GM12878 (cell line): ENCODE measurements at regions not wholly inside any gene's neighbourhood (a gene's known extent, or its start where the extent isn't known, plus 50 kb on each side); places are given as distances from the start of the nearest gene placed in this dataset.

Source experiments
- BMI1 ChIP-seq: fragments of 450-650 bp; IDR thresholded peaks from 2 replicates; pipeline ENCODE4 v1.6.1; 2016; ENCODE audit warnings: mild to moderate bottlenecking, moderate library complexity, borderline replicate concordance
- EZH2 ChIP-seq: IDR thresholded peaks from 2 replicates; pipeline ENCODE4 v1.6.1; 2012; ENCODE audit warnings: low read depth, mild to moderate bottlenecking, control low read depth, inconsistent platforms, low read length, borderline replicate concordance; ENCODE audit not compliant: control insufficient read depth
- GABPA ChIP-seq: IDR thresholded peaks from 2 replicates; pipeline ENCODE4 v1.6.1; 2014; ENCODE audit warnings: antibody characterized with exemption, low read depth, mild to moderate bottlenecking, inconsistent platforms
- NBN ChIP-seq: fragments of 450-650 bp; IDR thresholded peaks from 2 replicates; pipeline ENCODE4 v1.6.1; 2016
- NFIC ChIP-seq: IDR thresholded peaks from 2 replicates; pipeline ENCODE4 v1.6.1; 2012; ENCODE audit warnings: low read depth, mild to moderate bottlenecking, inconsistent platforms, low read length, moderate library complexity
- NFYB ChIP-seq: IDR thresholded peaks from 2 replicates; pipeline ENCODE4 v1.6.1; 2011; ENCODE audit warnings: low read depth, mild to moderate bottlenecking, low read length, improper control_type of control experiment, moderate library complexity; ENCODE audit not compliant: insufficient read depth
- POLR2A ChIP-seq: IDR thresholded peaks from 2 replicates; pipeline ENCODE4 v1.6.1; 2011; ENCODE audit warnings: low read depth, mild to moderate bottlenecking, low read length
- POLR2AphosphoS2 ChIP-seq: IDR thresholded peaks from 2 replicates; pipeline ENCODE4 v1.6.1; 2011; ENCODE audit warnings: low read depth, mild to moderate bottlenecking, low read length, improper control_type of control experiment, moderate library complexity
- POLR2AphosphoS5 ChIP-seq: IDR thresholded peaks from 2 replicates; pipeline ENCODE4 v1.6.1; 2011; ENCODE audit warnings: mild to moderate bottlenecking, low read length, inconsistent platforms
- RAD21 ChIP-seq: IDR thresholded peaks from 2 replicates; pipeline ENCODE4 v1.6.1; 2011; ENCODE audit warnings: mild to moderate bottlenecking, low read depth, low read length, moderate library complexity; ENCODE audit not compliant: insufficient read depth
- SIN3A ChIP-seq: IDR thresholded peaks from 2 replicates; pipeline ENCODE4 v1.6.1; 2012; ENCODE audit warnings: low read depth, low read length, improper control_type of control experiment
- ZSCAN29 ChIP-seq: fragments of 450-650 bp; IDR thresholded peaks from 2 replicates; pipeline ENCODE4 v1.6.1; 2017; ENCODE audit warnings: mild to moderate bottlenecking, moderate library complexity
- TF ChIP-seq, protein P1 (sequence below), 3 experiments: IDR thresholded peaks in 2 of 3; conservative IDR thresholded peaks in 1 of 3; 2 replicates each; pipeline ENCODE4 v1.5.1; 2011; ENCODE audit warnings: low read depth in 3 of 3, low read length in 3 of 3, mild to moderate bottlenecking in 3 of 3, control low read depth in 2 of 3, moderate library complexity in 2 of 3, inconsistent platforms in 1 of 3, mixed read lengths in 1 of 3; ENCODE audit not compliant: control insufficient read depth in 2 of 3, insufficient read depth in 1 of 3; ENCODE audit errors: extremely low read depth in 1 of 3
- TF ChIP-seq, protein P2 (sequence below): fragments of 150-350 bp; IDR thresholded peaks from 2 replicates; pipeline ENCODE4 v1.6.1; 2016; ENCODE audit warnings: low read depth, low read length

DNA sequence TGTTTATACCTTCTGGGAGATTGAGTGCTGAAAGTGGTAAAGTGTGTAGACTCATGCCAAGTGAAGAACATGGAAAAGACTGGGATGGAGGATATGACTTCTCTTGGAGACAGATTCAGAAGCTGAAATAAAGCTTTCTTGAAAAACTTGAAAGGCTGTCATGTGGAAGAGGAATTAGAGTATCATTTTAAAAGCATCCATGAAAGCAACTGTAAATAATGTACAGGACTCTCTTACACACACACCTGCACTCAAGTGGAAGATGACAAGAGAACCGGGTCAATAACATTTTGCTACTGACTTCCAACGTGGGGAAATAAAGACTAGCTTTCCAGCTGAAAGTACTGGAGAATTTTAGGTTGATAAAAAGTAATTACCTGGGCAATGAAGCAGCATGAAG is 658.2 kb downstream of the TDRD15 start:
- TF ChIP-seq BMI1 = no peak
- no peak for TF ChIP-seq POLR2AphosphoS2
- no peak for TF ChIP-seq POLR2A
- no peak for TF ChIP-seq NFIC
- TF ChIP-seq, protein P1, sequence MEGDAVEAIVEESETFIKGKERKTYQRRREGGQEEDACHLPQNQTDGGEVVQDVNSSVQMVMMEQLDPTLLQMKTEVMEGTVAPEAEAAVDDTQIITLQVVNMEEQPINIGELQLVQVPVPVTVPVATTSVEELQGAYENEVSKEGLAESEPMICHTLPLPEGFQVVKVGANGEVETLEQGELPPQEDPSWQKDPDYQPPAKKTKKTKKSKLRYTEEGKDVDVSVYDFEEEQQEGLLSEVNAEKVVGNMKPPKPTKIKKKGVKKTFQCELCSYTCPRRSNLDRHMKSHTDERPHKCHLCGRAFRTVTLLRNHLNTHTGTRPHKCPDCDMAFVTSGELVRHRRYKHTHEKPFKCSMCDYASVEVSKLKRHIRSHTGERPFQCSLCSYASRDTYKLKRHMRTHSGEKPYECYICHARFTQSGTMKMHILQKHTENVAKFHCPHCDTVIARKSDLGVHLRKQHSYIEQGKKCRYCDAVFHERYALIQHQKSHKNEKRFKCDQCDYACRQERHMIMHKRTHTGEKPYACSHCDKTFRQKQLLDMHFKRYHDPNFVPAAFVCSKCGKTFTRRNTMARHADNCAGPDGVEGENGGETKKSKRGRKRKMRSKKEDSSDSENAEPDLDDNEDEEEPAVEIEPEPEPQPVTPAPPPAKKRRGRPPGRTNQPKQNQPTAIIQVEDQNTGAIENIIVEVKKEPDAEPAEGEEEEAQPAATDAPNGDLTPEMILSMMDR (IDR thresholded peaks at IDR 0.05 in 2 of 3, conservative IDR thresholded peaks at IDR 0.05 in 1 of 3; ENCODE audit: control insufficient read depth in 2 of 3, extremely low read depth in 1 of 3, insufficient read depth in 1 of 3, low read depth in 3 of 3, low read length in 3 of 3) = no peak
- no peak for TF ChIP-seq POLR2AphosphoS5
- no peak for TF ChIP-seq RAD21
- TF ChIP-seq SIN3A = no peak
- TF ChIP-seq EZH2 = no peak
- TF ChIP-seq, protein P2, sequence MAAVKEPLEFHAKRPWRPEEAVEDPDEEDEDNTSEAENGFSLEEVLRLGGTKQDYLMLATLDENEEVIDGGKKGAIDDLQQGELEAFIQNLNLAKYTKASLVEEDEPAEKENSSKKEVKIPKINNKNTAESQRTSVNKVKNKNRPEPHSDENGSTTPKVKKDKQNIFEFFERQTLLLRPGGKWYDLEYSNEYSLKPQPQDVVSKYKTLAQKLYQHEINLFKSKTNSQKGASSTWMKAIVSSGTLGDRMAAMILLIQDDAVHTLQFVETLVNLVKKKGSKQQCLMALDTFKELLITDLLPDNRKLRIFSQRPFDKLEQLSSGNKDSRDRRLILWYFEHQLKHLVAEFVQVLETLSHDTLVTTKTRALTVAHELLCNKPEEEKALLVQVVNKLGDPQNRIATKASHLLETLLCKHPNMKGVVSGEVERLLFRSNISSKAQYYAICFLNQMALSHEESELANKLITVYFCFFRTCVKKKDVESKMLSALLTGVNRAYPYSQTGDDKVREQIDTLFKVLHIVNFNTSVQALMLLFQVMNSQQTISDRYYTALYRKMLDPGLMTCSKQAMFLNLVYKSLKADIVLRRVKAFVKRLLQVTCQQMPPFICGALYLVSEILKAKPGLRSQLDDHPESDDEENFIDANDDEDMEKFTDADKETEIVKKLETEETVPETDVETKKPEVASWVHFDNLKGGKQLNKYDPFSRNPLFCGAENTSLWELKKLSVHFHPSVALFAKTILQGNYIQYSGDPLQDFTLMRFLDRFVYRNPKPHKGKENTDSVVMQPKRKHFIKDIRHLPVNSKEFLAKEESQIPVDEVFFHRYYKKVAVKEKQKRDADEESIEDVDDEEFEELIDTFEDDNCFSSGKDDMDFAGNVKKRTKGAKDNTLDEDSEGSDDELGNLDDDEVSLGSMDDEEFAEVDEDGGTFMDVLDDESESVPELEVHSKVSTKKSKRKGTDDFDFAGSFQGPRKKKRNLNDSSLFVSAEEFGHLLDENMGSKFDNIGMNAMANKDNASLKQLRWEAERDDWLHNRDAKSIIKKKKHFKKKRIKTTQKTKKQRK = no peak
- no peak for TF ChIP-seq GABPA
- no peak for TF ChIP-seq ZSCAN29
- TF ChIP-seq NFYB = no peak
- no peak for TF ChIP-seq NBN
